CD4-positive, CD25-positive, alpha-beta regulatory T cell (primary cell): ENCODE measurements at regions not wholly inside any gene's neighbourhood (a gene's known extent, or its start where the extent isn't known, plus 50 kb on each side); places are given as distances from the start of the nearest gene placed in this dataset.

Source experiments
- ATAC-seq, 2 donors: fragments of 150-1000 bp; cut with Tn5 transposase; one replicate each; pipeline ENCODE4 v1.10.0; 2021; ENCODE audit warnings: low read depth in 2 of 2, moderate number of reproducible peaks in 2 of 2, moderate library complexity in 1 of 2
- DNase-seq, 3 donors: peaks; one replicate each; pipeline versions ENCODE4 v3.0.0 to v3.0.0-alpha.2; 2012 to 2022; ENCODE audit warnings: mixed read lengths in 1 of 3
- H3K27ac ChIP-seq: one replicate; pipeline ENCODE4 v1.7.0; 2013; ENCODE audit warnings: mild to moderate bottlenecking, low read length; ENCODE audit not compliant: insufficient read depth, poor library complexity, severe bottlenecking
- H3K27me3 ChIP-seq: one replicate; pipeline ENCODE4 v1.7.0; 2013; ENCODE audit warnings: low read length; ENCODE audit not compliant: control insufficient read depth, insufficient read depth
- H3K36me3 ChIP-seq: one replicate; pipeline ENCODE4 v1.7.0; 2013; ENCODE audit warnings: mild to moderate bottlenecking, low read length, moderate library complexity; ENCODE audit not compliant: control insufficient read depth, insufficient read depth
- H3K4me1 ChIP-seq: 2 replicates; pipeline ENCODE4 v1.7.0; 2013; ENCODE audit warnings: mild to moderate bottlenecking, low read length; ENCODE audit not compliant: insufficient read depth, control insufficient read depth, poor library complexity, severe bottlenecking
- H3K4me3 ChIP-seq: one replicate; pipeline ENCODE4 v1.7.0; 2013; ENCODE audit warnings: low read depth, mild to moderate bottlenecking, low read length, moderate library complexity
- H3K9me3 ChIP-seq, 2 experiments: 1 replicate in 1 of 2; 2 replicates in 1 of 2; pipeline ENCODE4 v1.7.0; 2013; ENCODE audit warnings: low read length in 2 of 2, mild to moderate bottlenecking in 1 of 2, moderate library complexity in 1 of 2; ENCODE audit not compliant: control insufficient read depth in 2 of 2
- H3K27ac Mint-ChIP-seq, 3 donors: one replicate each; pipeline ENCODE4 v1.8.0; 2020 to 2022; ENCODE audit warnings: mild to moderate bottlenecking in 3 of 3, mixed read lengths in 3 of 3, moderate library complexity in 2 of 3
- H3K27me3 Mint-ChIP-seq: one replicate; pipeline ENCODE4 v1.8.0; 2022; ENCODE audit warnings: mild to moderate bottlenecking, mixed read lengths
- H3K36me3 Mint-ChIP-seq: one replicate; pipeline ENCODE4 v1.8.0; 2020; ENCODE audit warnings: mixed read lengths
- H3K4me1 Mint-ChIP-seq, 4 donors: one replicate each; pipeline ENCODE4 v1.8.0; 2020 to 2022; ENCODE audit warnings: mixed read lengths in 4 of 4, mild to moderate bottlenecking in 1 of 4
- H3K4me3 Mint-ChIP-seq, 4 donors: one replicate each; pipeline ENCODE4 v1.8.0; 2020 to 2022; ENCODE audit warnings: mild to moderate bottlenecking in 4 of 4, mixed read lengths in 4 of 4, moderate library complexity in 3 of 4
- H3K9me3 Mint-ChIP-seq, 7 donors: one replicate each; pipeline ENCODE4 v1.8.0; 2020 to 2022; ENCODE audit warnings: mixed read lengths in 7 of 7, mild to moderate bottlenecking in 3 of 7, moderate library complexity in 2 of 7

- Mint-ChIP-seq H3K4me3 (no peak overlapping the region), H3K36me3 (peaks cover 3% of the 10 kb centered on the region), H3K4me1 (peaks cover 0 to 9% (median 0%) of the 10 kb centered on the region in 4 donors), H3K9me3 (peaks cover 0 to 7% (median 0%) of the 10 kb centered on the region in 7 donors), H3K27me3 (peaks cover 60% of the 10 kb centered on the region), H3K27ac (no peak overlapping the region)
- Histone ChIP-seq H3K27ac (no peak overlapping the region), H3K4me3 (no peak overlapping the region), H3K4me1 (no peaks in the 10 kb centered on the region), H3K36me3 (no peaks in the 10 kb centered on the region), H3K27me3 (peaks cover 17% of the 10 kb centered on the region), H3K9me3 (no peaks in the 10 kb centered on the region)
- DNase-seq, result no peak
- no peak for ATAC-seq
Observed at GRCh38 chr6:29777310-29777709, 50.3 kb upstream of the HLA-G start.
